GM12878 (cell line): ENCODE measurements at regions not wholly inside any gene's neighbourhood (a gene's known extent, or its start where the extent isn't known, plus 50 kb on each side); places are given as distances from the start of the nearest gene placed in this dataset.

Source experiments
- ATF2 ChIP-seq: IDR thresholded peaks from 2 replicates; pipeline ENCODE4 v1.6.1; 2012; ENCODE audit warnings: low read length, inconsistent platforms
- CTCF ChIP-seq, 3 experiments: IDR thresholded peaks in 2 of 3; conservative IDR thresholded peaks in 1 of 3; 2 replicates each; pipeline ENCODE4 v1.5.1; 2011; ENCODE audit warnings: low read depth in 3 of 3, low read length in 3 of 3, mild to moderate bottlenecking in 3 of 3, control low read depth in 2 of 3, moderate library complexity in 2 of 3, inconsistent platforms in 1 of 3, mixed read lengths in 1 of 3; ENCODE audit not compliant: control insufficient read depth in 2 of 3, insufficient read depth in 1 of 3; ENCODE audit errors: extremely low read depth in 1 of 3
- ESRRA ChIP-seq: IDR thresholded peaks from 2 replicates; pipeline ENCODE4 v1.6.1; 2012; ENCODE audit warnings: mild to moderate bottlenecking, low read length, improper control_type of control experiment
- EZH2 ChIP-seq: IDR thresholded peaks from 2 replicates; pipeline ENCODE4 v1.6.1; 2012; ENCODE audit warnings: low read depth, mild to moderate bottlenecking, control low read depth, inconsistent platforms, low read length, borderline replicate concordance; ENCODE audit not compliant: control insufficient read depth
- POLR2AphosphoS5 ChIP-seq: IDR thresholded peaks from 2 replicates; pipeline ENCODE4 v1.6.1; 2011; ENCODE audit warnings: mild to moderate bottlenecking, low read length, inconsistent platforms
- RELA ChIP-seq: fragments of 450-650 bp; IDR thresholded peaks from 2 replicates; pipeline ENCODE4 v1.8.0; 2014; ENCODE audit warnings: borderline replicate concordance; ENCODE audit not compliant: partially characterized antibody

- no peak for TF ChIP-seq ATF2
- TF ChIP-seq CTCF (IDR thresholded peaks at IDR 0.05 in 2 of 3, conservative IDR thresholded peaks at IDR 0.05 in 1 of 3; ENCODE audit: control insufficient read depth in 2 of 3, extremely low read depth in 1 of 3, insufficient read depth in 1 of 3, low read depth in 3 of 3, low read length in 3 of 3): no peak
- no peak for TF ChIP-seq POLR2AphosphoS5
- no peak for TF ChIP-seq EZH2
- no peak for TF ChIP-seq RELA
- no peak for TF ChIP-seq ESRRA
Observed at GRCh38 chr9:108673386-108673785, 182.4 kb downstream of the ACTL7B start.
